OCI-LY7 (cell line): ENCODE measurements at regions not wholly inside any gene's neighbourhood (a gene's known extent, or its start where the extent isn't known, plus 50 kb on each side); places are given as distances from the start of the nearest gene placed in this dataset.

ENCODE experiments used
- BruUV-seq: library from RNA; stranded (reverse); fragments of 400-500 nt; replicated peaks from 2 replicates; lab custom pipeline; 2021; lab: Mats Ljungman, UMichigan
- CTCF ChIA-PET: fragments of 300-600 bp; sonication (Branson Sonifier 250); formaldehyde crosslinking; loops from one replicate; lab custom pipeline; 2022; ENCODE audit warnings: antibody characterized with exemption; ENCODE audit not compliant: unreplicated experiment; lab: Charles Lee
- POLR2A ChIA-PET: fragments of 300-600 bp; sonication (Branson Sonifier 250); formaldehyde crosslinking; loops from one replicate; lab custom pipeline; 2022; ENCODE audit warnings: antibody characterized with exemption; lab: Charles Lee
- DNase-seq: peaks from one replicate; pipeline ENCODE4 v3.0.0-alpha.2; 2015; ENCODE audit warnings: low spot score
- H2AFZ ChIP-seq: fragments of 200-600 bp; sonication (generic), shearing (Covaris generic); 2 replicates; pipeline ENCODE4 v1.6.1; 2014; ENCODE audit warnings: mild to moderate bottlenecking, antibody characterized with exemption, low read length, moderate library complexity
- H3K27ac ChIP-seq: fragments of 200-600 bp; sonication (generic); 2 replicates; pipeline ENCODE4 v1.5.1; 2014; ENCODE audit warnings: mixed run types, low read depth, mild to moderate bottlenecking, moderate library complexity, low read length, inconsistent platforms; ENCODE audit not compliant: poor library complexity, severe bottlenecking
- H3K36me3 ChIP-seq: fragments of 200-600 bp; sonication (generic); 2 replicates; pipeline ENCODE4 v1.6.1; 2014; ENCODE audit warnings: mild to moderate bottlenecking, antibody characterized with exemption, low read length, moderate library complexity, mixed read lengths; ENCODE audit not compliant: insufficient read depth
- H3K4me1 ChIP-seq: fragments of 200-600 bp; sonication (generic); 2 replicates; pipeline ENCODE4 v1.5.1; 2014; ENCODE audit warnings: mild to moderate bottlenecking, low read length; ENCODE audit not compliant: insufficient read depth, poor library complexity, severe bottlenecking
- H3K4me2 ChIP-seq: fragments of 200-600 bp; sonication (generic); 2 replicates; pipeline ENCODE4 v1.6.1; 2014; ENCODE audit warnings: mild to moderate bottlenecking, low read length
- H3K4me3 ChIP-seq: fragments of 200-600 bp; sonication (generic); 2 replicates; pipeline ENCODE4 v1.5.1; 2014; ENCODE audit warnings: mild to moderate bottlenecking, low read depth, low read length; ENCODE audit not compliant: poor library complexity, severe bottlenecking
- H3K79me2 ChIP-seq: fragments of 200-600 bp; sonication (generic); 2 replicates; pipeline ENCODE4 v1.6.1; 2016; ENCODE audit warnings: low read depth, mild to moderate bottlenecking, low read length, moderate library complexity, mixed read lengths; ENCODE audit not compliant: insufficient read depth
- H3K9me2 ChIP-seq: fragments of 200-600 bp; sonication (generic); 2 replicates; pipeline ENCODE4 v1.6.1; 2016; ENCODE audit warnings: mild to moderate bottlenecking, low read length, mixed read lengths; ENCODE audit not compliant: insufficient read depth
- H3K9me3 ChIP-seq: fragments of 200-600 bp; sonication (generic); 2 replicates; pipeline ENCODE4 v1.6.1; 2014; ENCODE audit warnings: mild to moderate bottlenecking, mixed run types, low read length, mixed read lengths
- H4K20me1 ChIP-seq: fragments of 200-600 bp; sonication (generic); 2 replicates; pipeline ENCODE4 v1.6.1; 2014; ENCODE audit warnings: mild to moderate bottlenecking, antibody characterized with exemption, low read length, moderate library complexity, mixed read lengths; ENCODE audit not compliant: insufficient read depth
- CTCF ChIP-seq: fragments of 200-600 bp; sonication (generic); conservative IDR thresholded peaks from 2 replicates; pipeline ENCODE4 v1.5.1; 2014; ENCODE audit warnings: mild to moderate bottlenecking, antibody characterized with exemption, low read length, moderate library complexity, mixed read lengths
- EZH2phosphoT487 ChIP-seq: fragments of 200-600 bp; sonication (generic); IDR thresholded peaks from 2 replicates; pipeline ENCODE4 v1.6.1; 2018; ENCODE audit warnings: low read depth, borderline replicate concordance, mild to moderate bottlenecking, mixed run types, antibody characterized with exemption, low read length, moderate library complexity, mixed read lengths
- intact Hi-C: fragments of 100-400 bp; cut with micrococcal nuclease; formaldehyde crosslinking; loops from one replicate; pipeline ENCODE4 v1.10.0; 2022; ENCODE audit not compliant: unreplicated experiment

DNA sequence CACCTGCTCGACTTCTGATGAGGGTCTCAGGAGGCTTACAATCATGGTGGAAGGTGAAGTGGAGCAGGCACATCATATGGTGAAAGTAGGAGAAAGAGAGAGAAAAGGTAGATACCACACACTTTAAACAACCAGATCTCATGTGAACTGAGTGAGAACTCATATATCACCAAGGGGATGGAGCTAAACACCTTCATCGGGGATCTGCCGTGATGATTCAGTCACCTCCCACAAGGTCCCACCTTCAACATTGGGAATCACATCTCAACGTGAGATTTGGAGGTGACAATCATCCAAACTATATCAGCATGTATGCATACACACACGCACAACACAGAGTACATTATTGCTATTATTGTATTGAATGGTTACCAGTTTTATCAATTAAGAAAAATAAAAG lies 453.3 kb upstream of the NRSN1 start:
- H3K9me3 ChIP-seq, result no peaks in the 10 kb centered on the region
- no peaks in the 10 kb centered on the region for H4K20me1 ChIP-seq
- no peak overlapping the region for H3K4me2 ChIP-seq
- intact Hi-C loops, result no loop called here
- TF ChIP-seq EZH2phosphoT487, result no peak
- POLR2A ChIA-PET, result no interaction called here
- no peak overlapping the region for H3K27ac ChIP-seq
- no peak overlapping the region for H3K4me3 ChIP-seq
- no TSS peak for BruUV-seq
- H3K36me3 ChIP-seq, result no peaks in the 10 kb centered on the region
- H3K9me2 ChIP-seq, result no peaks in the 10 kb centered on the region
- CTCF ChIA-PET, result no interaction called here
- no peak for DNase-seq
- no peaks in the 10 kb centered on the region for H3K79me2 ChIP-seq
- H3K4me1 ChIP-seq, result no peaks in the 10 kb centered on the region
- no peak overlapping the region for H2AFZ ChIP-seq

DNA sequence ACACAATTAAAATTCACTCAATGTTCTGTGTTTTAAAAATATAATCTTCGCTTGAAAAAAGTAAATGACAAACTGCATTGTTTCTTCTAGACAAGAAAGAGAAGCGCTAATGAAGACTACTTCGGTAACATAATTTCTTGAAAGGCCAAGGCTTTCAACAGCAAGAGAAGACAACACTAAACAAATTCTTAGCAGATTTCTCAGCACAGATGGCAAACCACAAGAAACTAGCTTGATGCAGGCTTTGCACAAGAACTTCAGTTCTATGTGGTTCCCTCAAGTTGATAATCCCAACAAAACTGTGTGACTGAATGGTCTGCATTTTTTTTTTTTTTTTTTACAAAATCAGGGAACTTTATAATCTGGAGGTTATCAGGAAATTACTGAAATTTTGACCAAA lies 447.4 kb upstream of the NRSN1 start:
- Histone ChIP-seq H3K4me1 (no peaks in the 10 kb centered on the region), H3K27ac (no peak overlapping the region), H3K4me3 (no peak overlapping the region), H3K79me2 (no peaks in the 10 kb centered on the region), H3K9me3 (no peaks in the 10 kb centered on the region), H3K4me2 (no peak overlapping the region), H2AFZ (no peak overlapping the region), H3K36me3 (no peaks in the 10 kb centered on the region), H3K9me2 (no peaks in the 10 kb centered on the region), H4K20me1 (no peaks in the 10 kb centered on the region)
- no peak for DNase-seq
- ChIA-PET POLR2A (interaction anchor here (0.6 to 1.0 kb wide), 2 partner anchors 15 to 522 kb away, joined by 4 to 6 read pairs; no protein-coding TSS in a partner anchor), CTCF (no interaction called here)
- no TSS peak for BruUV-seq
- TF ChIP-seq EZH2phosphoT487 (no peak), CTCF (no peak)
- intact Hi-C loops, result no loop called here

- CTCF ChIA-PET, result no interaction called here
- no peak overlapping the region for H3K4me2 ChIP-seq
- no peaks in the 10 kb centered on the region for H3K36me3 ChIP-seq
- TF ChIP-seq EZH2phosphoT487, result no peak
- no peak for TF ChIP-seq CTCF
- no peak overlapping the region for H3K27ac ChIP-seq
- DNase-seq, result no peak
- H3K9me2 ChIP-seq, result no peaks in the 10 kb centered on the region
- H3K4me3 ChIP-seq, result no peak overlapping the region
- no peaks in the 10 kb centered on the region for H3K79me2 ChIP-seq
- POLR2A ChIA-PET, result no interaction called here
- intact Hi-C loops, result no loop called here
- H4K20me1 ChIP-seq, result no peaks in the 10 kb centered on the region
- no peaks in the 10 kb centered on the region for H3K4me1 ChIP-seq
- no TSS peak for BruUV-seq
- no peaks in the 10 kb centered on the region for H3K9me3 ChIP-seq
- no peak overlapping the region for H2AFZ ChIP-seq
These were observed 444.3 kb upstream of the NRSN1 start for GRCh38 chr6:23681743-23682142.
